Epidermal melanocyte (primary cell): ENCODE measurements at regions not wholly inside any gene's neighbourhood (a gene's known extent, or its start where the extent isn't known, plus 50 kb on each side); places are given as distances from the start of the nearest gene placed in this dataset.
"Not testable (repeated sequence)": the region's sequence is repeated elsewhere in the genome, so short reads cannot be mapped to it uniquely, and the experiment has no call there.

Experiments used
- DNase-seq: peaks from one replicate; pipeline ENCODE4 v3.0.0; 2011; ENCODE audit warnings: low spot score; ENCODE audit not compliant: insufficient read length

DNA sequence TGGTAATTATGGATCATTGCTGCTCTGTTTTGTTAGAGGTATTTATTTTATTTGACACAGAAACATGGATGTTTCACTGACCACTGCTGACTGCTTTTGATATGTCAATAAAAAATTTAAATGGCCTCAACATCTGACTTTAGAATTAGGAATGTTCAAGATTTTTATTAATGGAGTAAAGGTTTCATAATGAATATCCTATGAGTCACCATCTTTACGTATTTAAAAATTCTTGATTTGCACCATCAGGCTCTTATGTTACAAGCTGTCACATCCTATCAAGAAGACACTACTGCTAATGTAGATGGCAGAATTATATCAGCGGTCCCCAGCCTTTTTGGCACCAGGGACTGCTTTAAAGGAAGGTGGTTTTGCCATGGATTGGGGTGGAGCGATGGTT is 578.7 kb upstream of the NRP1 start:
- DNase-seq, result no peak

DNA sequence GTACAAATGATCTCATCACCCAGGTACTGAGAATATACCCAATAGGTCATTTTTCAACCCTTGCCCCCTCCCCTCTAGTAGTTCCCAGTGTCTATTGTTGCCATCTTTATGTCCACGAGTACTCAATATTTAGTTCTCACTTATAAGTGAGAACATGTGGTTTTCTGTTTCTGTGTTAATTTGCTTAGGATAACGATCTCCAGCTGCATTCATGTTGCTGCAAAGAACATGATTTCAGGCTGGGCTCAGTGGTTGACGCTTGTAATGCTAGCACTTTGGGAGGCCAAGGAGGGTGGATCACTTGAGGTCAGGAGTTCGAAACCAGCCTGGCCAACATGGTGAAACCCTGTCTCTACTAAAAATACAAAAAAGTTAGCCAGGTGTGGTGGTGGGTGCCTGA is 575.0 kb upstream of the NRP1 start:
- not testable (repeated sequence) for DNase-seq

- DNase-seq, result no peak
Observed at GRCh38 chr10:33901166-33901565, 566.7 kb upstream of the NRP1 start.

DNA sequence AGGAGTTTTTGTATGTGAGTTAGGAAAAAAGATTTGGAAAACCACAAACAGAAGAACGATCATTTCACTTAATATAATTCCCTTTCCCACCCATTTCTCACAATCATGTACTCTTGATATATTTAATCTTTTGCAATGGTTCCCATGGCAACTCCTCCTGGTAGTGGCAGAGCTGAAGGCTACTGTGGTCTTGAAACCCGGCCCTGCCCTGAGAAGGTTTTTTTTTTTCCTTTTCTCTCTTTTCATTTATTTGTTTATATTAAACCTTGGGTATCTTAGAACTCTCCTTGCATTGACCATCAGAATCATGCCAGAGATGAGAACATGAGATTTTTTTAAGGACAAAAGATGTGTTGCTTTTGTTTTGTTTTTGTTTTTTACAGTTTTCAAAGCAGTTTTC is 566.1 kb upstream of the NRP1 start:
- no peak for DNase-seq

DNA sequence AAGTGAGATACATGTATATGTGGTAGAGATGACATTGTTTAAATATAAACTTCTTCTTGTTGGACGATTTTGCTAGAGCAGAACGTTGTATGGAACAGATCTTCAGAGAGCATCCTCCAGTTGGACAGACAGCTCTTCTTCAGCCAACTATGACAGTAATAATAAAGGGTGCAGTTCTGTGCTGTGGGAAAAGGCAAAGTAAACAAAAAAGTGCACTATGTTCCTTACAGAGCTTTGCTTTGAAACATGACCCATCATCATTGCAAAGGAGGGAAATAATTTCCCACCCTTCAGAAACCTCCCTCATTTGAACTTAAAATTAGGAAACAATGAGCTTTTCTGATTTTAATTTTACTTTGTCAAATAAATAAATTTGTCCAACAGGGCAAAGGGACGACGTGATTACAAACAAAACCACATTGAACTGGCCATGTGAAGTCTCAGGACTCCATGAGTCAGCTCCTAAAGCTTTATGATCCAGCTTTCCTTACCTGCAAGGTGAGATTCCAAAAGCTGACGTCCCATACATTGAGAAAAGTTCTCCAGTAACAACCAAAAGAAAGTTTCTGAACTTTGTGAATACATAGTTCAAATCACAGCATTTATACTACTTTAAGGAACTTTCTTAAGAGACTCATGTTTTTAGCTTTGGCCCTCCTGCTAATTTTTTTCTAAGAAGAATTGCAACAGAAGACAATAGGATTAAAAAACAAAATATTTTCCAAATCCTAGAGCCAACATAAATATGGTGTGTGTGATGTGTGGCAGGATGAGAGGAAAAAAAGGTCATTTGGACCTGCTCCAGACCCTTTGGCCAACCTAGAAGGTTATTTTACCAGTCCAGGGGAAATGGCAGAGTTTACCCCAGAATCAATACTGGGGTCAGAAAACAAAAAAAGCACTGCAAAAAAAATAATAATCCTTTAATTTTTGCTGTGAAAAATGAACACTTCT is 565.4 kb upstream of the NRP1 start:
- DNase-seq, result no peak

GRCh38 chr10:33897291-33897752 is 562.9 kb upstream of the NRP1 start:
- no peak for DNase-seq

GRCh38 chr10:33893506-33893905 is 559.0 kb upstream of the NRP1 start:
- no peak for DNase-seq

DNA sequence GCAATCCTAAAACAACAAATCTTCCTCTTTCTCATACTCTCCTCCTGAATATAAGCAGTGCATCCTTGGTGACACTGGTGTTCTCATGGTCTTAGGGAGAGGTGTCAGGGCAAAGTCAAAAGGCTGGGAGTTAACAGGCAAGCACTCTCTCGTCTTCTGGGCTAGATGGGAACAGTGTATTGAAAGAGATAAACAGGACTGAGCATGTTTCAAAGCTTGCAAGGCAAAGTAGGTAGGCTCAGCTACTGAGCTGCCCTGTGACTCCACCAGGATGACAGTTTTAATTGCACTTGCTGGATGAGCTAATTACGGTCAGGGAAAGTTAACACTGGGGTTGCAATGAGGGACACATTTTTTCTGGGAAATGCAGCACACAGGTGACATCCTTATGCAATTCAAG is 554.9 kb upstream of the NRP1 start:
- DNase-seq, result no peak

DNA sequence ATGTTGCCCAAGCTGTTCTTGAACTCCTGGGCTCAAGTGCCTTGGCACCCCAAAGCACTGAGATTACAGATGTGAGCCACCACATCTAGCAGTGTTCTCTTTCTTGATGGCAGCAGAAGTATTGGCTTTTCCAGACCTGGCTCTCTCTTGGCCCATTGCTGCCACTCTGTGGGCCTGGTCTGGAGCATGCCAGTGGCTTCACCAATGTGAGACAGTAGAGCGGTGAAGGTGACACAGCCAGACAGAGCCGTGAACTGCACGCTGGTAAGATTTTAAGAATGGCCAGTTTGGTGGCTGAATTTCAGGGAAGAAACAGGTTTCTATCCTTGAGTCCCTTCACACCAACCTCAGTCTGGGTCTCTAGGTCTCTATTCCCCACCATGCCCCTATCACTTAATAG is 552.7 kb upstream of the NRP1 start:
- no peak for DNase-seq

- DNase-seq, result no peak
Observed at GRCh38 chr10:33886299-33886698, 551.8 kb upstream of the NRP1 start.

GRCh38 chr10:33884604-33885003 is 550.1 kb upstream of the NRP1 start:
- no peak for DNase-seq

- no peak for DNase-seq
Observed at GRCh38 chr10:33883881-33884280, 549.4 kb upstream of the NRP1 start.

GRCh38 chr10:33882996-33883395 is 548.5 kb upstream of the NRP1 start:
- DNase-seq, result no peak

- no peak for DNase-seq
Observed at GRCh38 chr10:33880291-33880690, 545.8 kb upstream of the NRP1 start.

GRCh38 chr10:33878238-33878786 is 543.8 kb upstream of the NRP1 start:
- no peak for DNase-seq

GRCh38 chr10:33876584-33877400 is 542.3 kb upstream of the NRP1 start:
- no peak for DNase-seq

DNA sequence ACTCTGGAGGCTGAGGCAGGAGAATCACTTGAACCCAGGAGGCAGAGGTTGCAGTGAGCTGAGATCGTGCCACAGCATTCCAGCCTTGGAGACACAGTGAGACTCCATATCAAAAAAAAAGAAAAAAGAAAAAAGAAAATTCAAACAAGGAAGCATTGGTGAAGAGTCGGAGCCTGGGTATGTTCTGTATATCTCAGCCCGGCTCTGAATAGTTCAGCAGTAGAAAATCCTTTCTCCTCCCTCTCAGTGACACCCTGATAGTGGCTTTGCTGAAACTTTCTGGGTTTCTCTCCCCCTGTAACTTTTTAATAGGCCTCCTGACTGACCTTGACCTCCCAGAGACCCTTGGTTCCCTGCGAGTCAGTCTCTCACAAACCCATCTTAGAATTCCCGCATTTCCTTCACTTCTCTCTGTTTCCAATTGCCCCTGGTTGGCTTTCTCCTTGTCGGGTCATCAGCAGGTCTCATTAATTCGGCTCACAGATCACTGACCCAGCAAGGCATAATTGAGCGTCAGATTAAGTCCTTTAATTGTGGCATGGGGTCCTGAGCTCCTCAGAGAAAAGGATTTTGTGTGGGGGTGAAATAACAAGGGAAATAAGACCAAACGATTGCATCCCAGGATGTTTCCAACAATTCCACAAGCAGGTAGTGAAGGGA is 541.6 kb upstream of the NRP1 start:
- no peak for DNase-seq

DNA sequence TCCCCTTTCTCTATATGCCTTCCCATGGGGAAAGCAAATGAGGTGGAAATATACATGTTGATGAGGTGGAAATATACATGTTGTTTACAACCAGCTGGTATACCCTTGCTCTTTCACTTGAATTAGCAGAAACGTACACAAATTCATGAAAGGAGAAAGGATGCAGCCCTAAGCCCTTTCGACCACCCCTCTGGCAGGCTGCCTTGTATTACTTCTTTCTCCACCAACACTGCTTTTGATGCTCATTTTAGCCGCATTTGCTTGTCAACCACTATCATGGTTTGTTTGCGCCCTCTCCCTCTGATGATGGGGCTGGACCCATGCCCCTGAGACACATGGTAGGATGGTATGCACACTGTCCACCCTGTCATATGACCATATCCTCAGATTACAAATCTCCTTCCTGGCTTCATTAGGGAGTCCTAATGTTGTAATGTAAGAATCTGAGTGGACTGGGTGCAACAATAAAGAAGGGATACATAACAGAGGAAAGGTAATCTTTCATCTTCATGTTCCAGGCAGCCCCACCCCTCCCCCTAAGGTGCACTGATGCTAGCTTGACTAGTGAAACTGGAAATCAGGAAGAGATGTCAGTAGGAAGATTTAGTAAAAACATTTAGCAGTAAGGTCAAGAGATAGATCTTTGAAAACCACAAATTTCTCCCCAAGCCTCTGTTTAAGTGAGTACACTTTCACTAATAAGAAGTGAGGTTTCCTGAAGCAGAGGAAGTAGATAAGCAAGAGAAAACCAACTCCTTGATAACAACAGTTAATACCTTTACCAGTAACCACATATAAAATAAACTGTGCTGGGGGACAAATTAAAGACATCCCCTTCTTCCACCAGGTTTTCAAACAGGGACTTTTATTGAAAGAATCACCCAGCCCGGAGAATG is 536.8 kb upstream of the NRP1 start:
- no peak for DNase-seq

DNA sequence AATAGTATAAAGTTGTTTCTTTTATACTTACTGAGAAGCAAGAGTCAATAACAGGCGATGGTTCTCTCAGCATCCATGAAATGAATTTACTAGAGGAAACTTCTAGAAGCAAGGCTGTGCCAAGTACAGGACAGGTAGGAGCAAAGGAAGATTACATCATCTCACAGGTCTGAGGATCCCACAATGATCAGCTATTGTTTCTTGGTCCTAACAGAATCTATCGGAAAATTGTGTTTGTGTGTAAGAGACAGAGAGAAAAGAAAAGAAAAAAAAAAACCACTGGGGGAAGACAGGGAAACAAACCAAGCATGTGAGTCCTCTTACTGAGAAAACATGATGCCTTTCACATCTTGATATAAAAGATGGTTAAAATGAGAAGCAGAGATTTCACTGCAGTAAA is 535.0 kb upstream of the NRP1 start:
- no peak for DNase-seq

DNA sequence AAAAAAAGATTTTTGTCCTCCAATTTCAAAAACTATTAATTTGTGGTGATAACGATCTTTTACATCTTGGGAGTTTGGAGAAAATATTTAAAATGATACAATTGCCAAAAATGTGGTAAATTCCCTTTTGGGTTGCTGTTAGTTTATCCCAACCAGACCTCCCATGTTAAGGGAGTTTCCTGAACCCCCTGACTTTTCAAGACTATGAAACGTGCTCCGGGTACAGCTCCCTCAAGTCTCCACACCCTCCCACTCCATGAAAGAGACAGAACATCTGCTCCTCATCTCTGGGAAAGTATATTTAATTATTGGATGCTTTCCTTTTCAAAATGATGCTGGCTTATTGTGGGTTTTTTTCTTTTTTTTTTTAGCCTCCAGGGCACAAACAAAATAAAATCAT is 534.6 kb upstream of the NRP1 start:
- DNase-seq, result no peak
